HepG2 (cell line): ENCODE measurements at regions not wholly inside any gene's neighbourhood (a gene's known extent, or its start where the extent isn't known, plus 50 kb on each side); places are given as distances from the start of the nearest gene placed in this dataset.

Experiments
- small RNA-seq, 3 experiments: library from RNA; depleted of rRNA; stranded (forward); fragments of <200 nt; gene quantifications; one replicate each; pipeline ENCODE3, GENCODE V24; 2012; ENCODE audit warnings: low read depth in 2 of 3, low replicate concordance in 1 of 3; ENCODE audit not compliant: insufficient read length in 3 of 3, insufficient read depth in 2 of 3

Small RNA genes lying in the stretch of these regions (small RNA-seq; reads per million reads assigned to genes)
- 0 reads per million in 3 experiments for gene DYNLL1P6
